ENCODE measurements at regions not wholly inside any gene's neighbourhood (a gene's known extent, or its start where the extent isn't known, plus 50 kb on each side); places are given as distances from the start of the nearest gene placed in this dataset.

DNA sequence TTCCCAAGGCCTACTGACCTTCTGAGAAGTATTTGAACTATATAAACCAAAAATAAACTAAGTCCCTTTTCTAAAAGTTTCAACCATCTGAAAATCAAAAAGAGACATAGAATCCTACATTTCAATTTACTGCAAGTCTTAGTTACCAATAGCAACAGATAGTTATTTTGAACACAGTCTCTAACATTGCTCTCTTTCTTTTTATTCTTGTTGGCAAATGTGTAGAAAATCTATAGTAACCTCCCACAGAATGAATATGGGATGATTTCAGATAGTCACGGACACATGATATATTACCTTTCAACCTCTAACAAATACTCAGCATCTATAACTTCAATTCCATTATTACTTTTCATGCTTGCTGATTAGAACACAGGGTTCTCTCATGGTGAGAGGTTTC, 68.9 kb upstream of the RAB3GAP2 start:
- no peak for TF ChIP-seq POLR2A (IDR thresholded peaks at IDR 0.05)
- TF ChIP-seq, protein P1, sequence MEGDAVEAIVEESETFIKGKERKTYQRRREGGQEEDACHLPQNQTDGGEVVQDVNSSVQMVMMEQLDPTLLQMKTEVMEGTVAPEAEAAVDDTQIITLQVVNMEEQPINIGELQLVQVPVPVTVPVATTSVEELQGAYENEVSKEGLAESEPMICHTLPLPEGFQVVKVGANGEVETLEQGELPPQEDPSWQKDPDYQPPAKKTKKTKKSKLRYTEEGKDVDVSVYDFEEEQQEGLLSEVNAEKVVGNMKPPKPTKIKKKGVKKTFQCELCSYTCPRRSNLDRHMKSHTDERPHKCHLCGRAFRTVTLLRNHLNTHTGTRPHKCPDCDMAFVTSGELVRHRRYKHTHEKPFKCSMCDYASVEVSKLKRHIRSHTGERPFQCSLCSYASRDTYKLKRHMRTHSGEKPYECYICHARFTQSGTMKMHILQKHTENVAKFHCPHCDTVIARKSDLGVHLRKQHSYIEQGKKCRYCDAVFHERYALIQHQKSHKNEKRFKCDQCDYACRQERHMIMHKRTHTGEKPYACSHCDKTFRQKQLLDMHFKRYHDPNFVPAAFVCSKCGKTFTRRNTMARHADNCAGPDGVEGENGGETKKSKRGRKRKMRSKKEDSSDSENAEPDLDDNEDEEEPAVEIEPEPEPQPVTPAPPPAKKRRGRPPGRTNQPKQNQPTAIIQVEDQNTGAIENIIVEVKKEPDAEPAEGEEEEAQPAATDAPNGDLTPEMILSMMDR (IDR thresholded peaks at IDR 0.05): no peak
